NCI-H446 (cell line): ENCODE measurements at regions not wholly inside any gene's neighbourhood (a gene's known extent, or its start where the extent isn't known, plus 50 kb on each side); places are given as distances from the start of the nearest gene placed in this dataset.

ENCODE experiments used
- DNase-seq, 2 experiments: peaks; one replicate each; lab custom pipeline; 2025; lab: John Stamatoyannopoulos, UW

DNA sequence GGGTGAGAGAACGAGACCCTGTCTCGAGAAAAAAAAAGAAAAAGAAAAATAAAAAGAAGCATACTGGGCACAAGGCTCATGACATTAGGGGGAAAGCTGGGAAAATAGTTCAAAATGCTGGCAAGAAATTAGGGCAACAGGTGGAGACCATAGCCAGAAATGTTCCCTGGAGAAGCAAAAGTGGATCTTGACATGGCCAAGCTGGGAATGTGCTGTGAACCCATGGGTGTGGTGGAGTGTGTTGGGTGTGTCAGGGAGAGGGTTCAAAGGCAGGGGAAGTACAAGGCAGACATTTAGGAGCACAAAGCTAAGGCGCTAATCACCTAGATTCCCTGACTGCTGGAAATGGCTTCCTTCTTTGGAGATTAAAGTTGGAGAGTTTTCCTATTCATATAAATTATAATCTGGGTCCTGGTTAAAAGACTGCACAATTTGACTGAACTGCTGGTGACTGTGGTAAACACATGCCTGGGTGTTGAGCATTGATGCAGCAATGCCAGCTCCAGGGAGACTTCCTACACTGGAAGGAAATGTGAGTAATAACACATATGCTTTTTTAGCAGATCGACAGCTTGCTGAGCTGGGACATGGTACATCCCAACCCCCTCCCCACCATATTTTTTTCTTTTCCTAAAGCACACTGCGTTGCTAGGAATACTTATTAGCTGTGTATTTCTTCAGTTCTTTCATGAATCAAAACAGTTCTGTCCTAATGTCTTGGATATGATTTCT, 70.1 kb upstream of the ARHGAP21 start:
- peak in 1 of 2 experiments; percentile 40 for DNase-seq

GRCh38 chr10:24792638-24793037, 69.0 kb upstream of the ARHGAP21 start:
- no peak for DNase-seq

- DNase-seq: no peak
These were observed 67.5 kb upstream of the ARHGAP21 start for GRCh38 chr10:24791084-24791726.

GRCh38 chr10:24790599-24790998, 66.9 kb upstream of the ARHGAP21 start:
- DNase-seq: no peak

DNA sequence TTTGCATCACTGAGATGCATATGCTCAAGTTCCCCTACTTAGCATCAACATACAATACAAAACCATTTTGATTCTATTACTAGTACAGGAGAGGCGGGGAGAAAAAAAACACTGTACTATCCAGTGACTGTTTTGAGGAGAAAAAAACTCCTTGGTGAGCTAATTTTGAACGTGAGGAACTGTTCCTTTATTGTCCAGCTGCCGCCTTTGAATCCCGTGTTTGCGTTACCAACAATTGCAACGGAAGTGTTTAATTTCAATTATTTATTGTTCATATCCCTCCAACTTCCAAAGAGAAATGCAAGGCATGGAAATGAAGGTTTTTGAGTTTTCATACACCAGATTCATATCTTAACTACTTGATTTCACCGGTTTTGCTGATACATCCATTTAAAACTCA, 66.4 kb upstream of the ARHGAP21 start:
- no peak for DNase-seq

DNA sequence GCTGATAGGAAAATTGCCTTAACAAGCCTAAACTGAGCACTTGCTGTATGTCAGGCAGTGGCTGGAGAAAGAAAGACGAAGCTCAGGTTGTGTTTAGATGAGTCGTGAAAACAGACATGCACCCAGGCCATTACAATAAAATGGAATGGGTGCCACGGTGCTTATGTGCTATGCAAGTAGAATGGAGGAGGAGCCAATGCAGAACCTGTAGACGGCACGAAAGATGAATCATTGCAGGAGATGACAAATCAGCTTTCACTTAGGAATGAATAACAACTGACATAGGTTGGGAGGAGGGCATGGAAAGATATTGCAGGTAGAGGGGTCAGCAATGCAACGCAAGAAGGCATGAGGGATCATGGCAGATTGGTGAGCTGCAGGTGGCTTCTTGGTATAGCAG, 61.2 kb upstream of the ARHGAP21 start:
- DNase-seq: no peak

DNA sequence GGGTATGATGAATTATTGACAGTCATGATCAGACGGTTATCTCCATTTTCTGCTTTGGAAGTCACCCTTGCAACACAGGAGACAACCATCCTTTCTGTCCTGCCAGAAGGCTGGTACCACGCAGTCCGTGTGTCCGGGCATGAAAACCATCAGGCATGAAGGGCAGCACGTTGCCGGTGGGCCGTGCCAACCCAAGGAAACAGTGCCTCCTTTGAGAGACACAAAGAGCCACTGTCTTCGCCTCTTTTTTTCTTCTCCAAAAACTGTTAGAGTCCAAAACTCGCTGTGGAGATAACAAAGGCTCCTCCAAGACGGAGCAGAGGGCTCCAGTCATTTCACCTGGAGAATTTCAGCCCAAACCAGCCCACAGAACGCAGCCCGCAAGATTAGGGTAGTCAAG, 60.4 kb upstream of the ARHGAP21 start:
- DNase-seq: no peak

- no peak for DNase-seq
These were observed 59.8 kb upstream of the ARHGAP21 start for GRCh38 chr10:24783504-24783903.

GRCh38 chr10:24779737-24780136, 56.0 kb upstream of the ARHGAP21 start:
- DNase-seq: no peak

DNA sequence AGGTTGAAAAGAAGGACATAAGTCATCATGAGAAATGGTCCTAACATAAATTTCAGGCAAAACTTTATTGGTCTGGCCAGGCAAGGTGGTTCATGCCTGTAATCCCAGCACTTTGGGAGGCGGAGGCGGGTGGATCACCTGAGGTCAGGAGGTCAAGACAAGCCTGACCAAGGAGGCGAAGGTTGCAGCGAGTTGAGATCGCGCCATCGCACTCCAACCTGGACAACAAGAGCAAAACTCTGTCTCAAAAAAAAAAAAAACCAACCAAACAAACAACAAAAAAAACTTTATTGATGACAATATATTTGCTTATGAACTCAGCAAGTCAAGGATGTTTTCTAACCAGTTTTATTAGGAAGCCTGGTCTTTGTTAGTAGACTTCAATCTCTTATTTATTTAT, 54.6 kb upstream of the ARHGAP21 start:
- DNase-seq: no peak

GRCh38 chr10:24777196-24777595, 53.5 kb upstream of the ARHGAP21 start:
- DNase-seq: no peak

DNA sequence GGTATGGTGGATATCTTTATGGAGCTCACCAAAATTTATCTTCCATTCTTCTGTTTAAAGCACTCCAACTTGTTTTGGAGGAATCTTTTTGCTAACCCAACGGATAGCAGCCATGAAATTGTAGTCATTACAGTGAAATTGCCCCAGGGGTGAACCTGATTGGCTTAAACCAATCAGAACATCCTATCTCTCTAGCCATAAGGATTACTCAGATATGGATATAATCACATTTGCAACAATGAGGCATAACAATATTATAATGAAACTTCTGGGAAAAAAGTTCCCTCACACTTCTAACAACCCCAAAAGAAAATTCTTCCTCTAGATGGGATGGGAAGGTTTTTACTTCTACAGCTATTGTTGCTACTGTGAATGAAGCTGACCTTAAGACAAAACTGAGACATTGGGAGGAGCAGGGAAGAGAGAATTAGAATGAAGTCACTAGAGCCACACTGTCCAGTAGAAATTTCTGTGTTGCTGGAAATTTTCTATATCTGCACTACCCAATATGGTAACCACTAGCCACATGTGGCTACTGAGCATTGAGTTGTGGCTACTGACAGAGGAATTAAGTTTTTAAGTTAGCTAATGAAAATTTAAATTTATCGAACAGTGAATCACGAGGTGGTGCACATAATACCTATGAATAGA, 50.4 kb upstream of the ARHGAP21 start:
- no peak for DNase-seq
